Neural cell (in vitro differentiated cells): ENCODE measurements at regions not wholly inside any gene's neighbourhood (a gene's known extent, or its start where the extent isn't known, plus 50 kb on each side); places are given as distances from the start of the nearest gene placed in this dataset.

Experiments
- H2AFZ ChIP-seq: fragments of 200-600, 300-800 bp; sonication (generic), shearing (Covaris generic); 2 replicates; pipeline ENCODE4 v1.6.0; 2014; ENCODE audit warnings: low read depth, mild to moderate bottlenecking, antibody characterized with exemption, low read length, moderate library complexity
- H3F3A ChIP-seq: fragments of 200-600 bp; shearing (Covaris generic); 2 replicates; pipeline ENCODE4 v1.6.1; 2016; ENCODE audit warnings: mild to moderate bottlenecking, moderate library complexity, mixed read lengths, antibody characterized with exemption, low read length; ENCODE audit not compliant: insufficient read depth, poor library complexity, severe bottlenecking
- H3K27ac ChIP-seq: fragments of 200-600, 300-800 bp; sonication (generic), shearing (Covaris generic); 2 replicates; pipeline ENCODE4 v1.5.1; 2014; ENCODE audit warnings: mild to moderate bottlenecking, low read length, moderate library complexity
- H3K27me3 ChIP-seq: fragments of 300-800, 200-600 bp; sonication (generic), shearing (Covaris generic); 2 replicates; pipeline ENCODE4 v1.6.0; 2014; ENCODE audit warnings: mild to moderate bottlenecking, low read depth, low read length, moderate library complexity; ENCODE audit not compliant: insufficient read depth
- H3K36me3 ChIP-seq: fragments of 300-800, 200-600 bp; sonication (generic), shearing (Covaris generic); 2 replicates; pipeline ENCODE4 v1.5.1; 2014; ENCODE audit warnings: mild to moderate bottlenecking, antibody characterized with exemption, low read length, moderate library complexity; ENCODE audit not compliant: insufficient read depth
- H3K4me2 ChIP-seq: fragments of 300-800, 200-600 bp; sonication (generic), shearing (Covaris generic); 2 replicates; pipeline ENCODE4 v1.6.0; 2014; ENCODE audit warnings: mild to moderate bottlenecking, low read length
- H3K4me3 ChIP-seq: fragments of 300-800, 200-600 bp; sonication (generic), shearing (Covaris generic); 2 replicates; pipeline ENCODE4 v1.5.1; 2014; ENCODE audit warnings: mild to moderate bottlenecking, low read length, moderate library complexity
- H3K79me2 ChIP-seq: fragments of 200-600 bp; shearing (Covaris generic); replicated peaks from 2 replicates; pipeline ENCODE4 v1.6.0; 2014; ENCODE audit warnings: mild to moderate bottlenecking, low read length, moderate library complexity; ENCODE audit not compliant: insufficient read depth
- H3K9ac ChIP-seq: fragments of 300-800, 200-600 bp; sonication (generic), shearing (Covaris generic); 2 replicates; pipeline ENCODE4 v1.6.1; 2016; ENCODE audit warnings: mild to moderate bottlenecking, low read length, mixed read lengths
- H3K9me2 ChIP-seq: fragments of 200-600 bp; shearing (Covaris generic); 2 replicates; pipeline ENCODE4 v1.6.1; 2016; ENCODE audit warnings: mild to moderate bottlenecking, low read length, mixed read lengths; ENCODE audit not compliant: insufficient read depth
- H3K9me3 ChIP-seq: fragments of 200-600, 300-800 bp; sonication (generic), shearing (Covaris generic); 2 replicates; pipeline ENCODE4 v1.6.1; 2016; ENCODE audit warnings: mild to moderate bottlenecking, mixed run types, low read length, moderate library complexity, mixed read lengths
- H4K20me1 ChIP-seq: fragments of 200-600 bp; shearing (Covaris generic); 2 replicates; pipeline ENCODE4 v1.6.1; 2016; ENCODE audit warnings: mild to moderate bottlenecking, mixed run types; ENCODE audit not compliant: insufficient read depth
- EP300 ChIP-seq: fragments of 450-650 bp; conservative IDR thresholded peaks from 2 replicates; pipeline ENCODE4 v1.6.1; 2014; ENCODE audit warnings: antibody characterized with exemption, mild to moderate bottlenecking, moderate library complexity; ENCODE audit not compliant: poor library complexity, severe bottlenecking
- EZH2 ChIP-seq: fragments of 200-600, 300-800 bp; shearing (Covaris generic), sonication (generic); IDR thresholded peaks from 2 replicates; pipeline ENCODE4 v1.6.1; 2014; ENCODE audit warnings: antibody characterized with exemption, low read length, borderline replicate concordance, mild to moderate bottlenecking; ENCODE audit not compliant: insufficient read depth, poor library complexity, severe bottlenecking
- MXI1 ChIP-seq: fragments of 450-650 bp; conservative IDR thresholded peaks from 2 replicates; pipeline ENCODE4 v1.6.1; 2014; ENCODE audit warnings: antibody characterized with exemption, mild to moderate bottlenecking; ENCODE audit not compliant: poor library complexity, severe bottlenecking
- RAD21 ChIP-seq: fragments of 450-650 bp; conservative IDR thresholded peaks from 2 replicates; pipeline ENCODE4 v1.6.1; 2014; ENCODE audit warnings: antibody characterized with exemption, mild to moderate bottlenecking, moderate library complexity
- REST ChIP-seq: IDR thresholded peaks from 2 replicates; pipeline ENCODE4 v1.6.1; 2012; ENCODE audit warnings: borderline replicate concordance
- SMC3 ChIP-seq: fragments of 450-650 bp; conservative IDR thresholded peaks from 2 replicates; pipeline ENCODE4 v1.6.1; 2014; ENCODE audit warnings: antibody characterized with exemption, mild to moderate bottlenecking, moderate library complexity; ENCODE audit not compliant: poor library complexity
- TAF1 ChIP-seq: IDR thresholded peaks from 2 replicates; pipeline ENCODE4 v1.6.1; 2012; ENCODE audit warnings: low read depth
- TF ChIP-seq, protein P1 (sequence below): fragments of 450-650 bp; IDR thresholded peaks from 2 replicates; pipeline ENCODE4 v1.5.1; 2014; ENCODE audit warnings: antibody characterized with exemption, mild to moderate bottlenecking, moderate library complexity; ENCODE audit not compliant: poor library complexity, severe bottlenecking

DNA sequence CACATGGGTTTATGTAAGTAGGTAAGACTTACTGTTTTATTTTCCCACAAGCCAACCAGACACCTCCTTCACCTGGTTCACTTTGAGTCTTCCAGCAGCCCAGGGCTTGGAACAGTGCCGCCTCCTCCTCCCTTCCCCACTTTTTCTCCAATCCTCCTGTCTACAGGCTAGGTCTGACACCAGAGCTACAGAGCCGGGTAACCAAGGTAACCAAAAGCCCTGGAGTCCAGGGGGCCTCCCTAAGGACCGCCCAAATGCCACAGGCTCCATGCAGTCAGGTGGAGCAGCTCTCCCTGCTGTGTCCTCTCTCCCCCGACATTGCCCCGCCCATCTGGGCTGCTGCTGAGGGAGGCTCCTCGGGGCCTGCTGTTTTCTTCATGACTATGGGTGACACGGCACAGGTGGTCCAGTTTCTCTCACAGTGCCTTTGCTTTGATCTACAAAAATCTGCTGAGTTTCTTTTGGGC, 138.0 kb upstream of the EFNA5 start:
- H3K27ac ChIP-seq, result no peak overlapping the region
- H3K79me2 ChIP-seq, result no peaks in the 10 kb centered on the region
- TF ChIP-seq MXI1 (no peak), SMC3 (no peak)
- no peaks in the 10 kb centered on the region for H4K20me1 ChIP-seq
- H3K9ac ChIP-seq, result no peak overlapping the region
- no peaks in the 10 kb centered on the region for H3F3A ChIP-seq
- H3K4me3 ChIP-seq, result peak overlapping the region; percentile 31
- no peaks in the 10 kb centered on the region for H3K36me3 ChIP-seq
- no peaks in the 10 kb centered on the region for H3K27me3 ChIP-seq
- no peaks in the 10 kb centered on the region for H3K9me2 ChIP-seq
- no peaks in the 10 kb centered on the region for H3K9me3 ChIP-seq
- peak overlapping the region; percentile 41 for H3K4me2 ChIP-seq
- no peak overlapping the region for H2AFZ ChIP-seq

GRCh38 chr5:107807431-107807830, 136.7 kb upstream of the EFNA5 start:
- Histone ChIP-seq H3F3A (no peaks in the 10 kb centered on the region), H2AFZ (no peak overlapping the region), H3K36me3 (no peaks in the 10 kb centered on the region), H3K27ac (no peak overlapping the region), H3K9me3 (no peaks in the 10 kb centered on the region), H3K9ac (no peak overlapping the region), H4K20me1 (no peaks in the 10 kb centered on the region), H3K4me3 (no peak overlapping the region), H3K79me2 (no peaks in the 10 kb centered on the region), H3K27me3 (no peaks in the 10 kb centered on the region), H3K9me2 (no peaks in the 10 kb centered on the region), H3K4me2 (no peak overlapping the region)
- TF ChIP-seq MXI1 (no peak), SMC3 (no peak), EZH2 (no peak)
- TF ChIP-seq, protein P1, sequence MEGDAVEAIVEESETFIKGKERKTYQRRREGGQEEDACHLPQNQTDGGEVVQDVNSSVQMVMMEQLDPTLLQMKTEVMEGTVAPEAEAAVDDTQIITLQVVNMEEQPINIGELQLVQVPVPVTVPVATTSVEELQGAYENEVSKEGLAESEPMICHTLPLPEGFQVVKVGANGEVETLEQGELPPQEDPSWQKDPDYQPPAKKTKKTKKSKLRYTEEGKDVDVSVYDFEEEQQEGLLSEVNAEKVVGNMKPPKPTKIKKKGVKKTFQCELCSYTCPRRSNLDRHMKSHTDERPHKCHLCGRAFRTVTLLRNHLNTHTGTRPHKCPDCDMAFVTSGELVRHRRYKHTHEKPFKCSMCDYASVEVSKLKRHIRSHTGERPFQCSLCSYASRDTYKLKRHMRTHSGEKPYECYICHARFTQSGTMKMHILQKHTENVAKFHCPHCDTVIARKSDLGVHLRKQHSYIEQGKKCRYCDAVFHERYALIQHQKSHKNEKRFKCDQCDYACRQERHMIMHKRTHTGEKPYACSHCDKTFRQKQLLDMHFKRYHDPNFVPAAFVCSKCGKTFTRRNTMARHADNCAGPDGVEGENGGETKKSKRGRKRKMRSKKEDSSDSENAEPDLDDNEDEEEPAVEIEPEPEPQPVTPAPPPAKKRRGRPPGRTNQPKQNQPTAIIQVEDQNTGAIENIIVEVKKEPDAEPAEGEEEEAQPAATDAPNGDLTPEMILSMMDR, result no peak

DNA sequence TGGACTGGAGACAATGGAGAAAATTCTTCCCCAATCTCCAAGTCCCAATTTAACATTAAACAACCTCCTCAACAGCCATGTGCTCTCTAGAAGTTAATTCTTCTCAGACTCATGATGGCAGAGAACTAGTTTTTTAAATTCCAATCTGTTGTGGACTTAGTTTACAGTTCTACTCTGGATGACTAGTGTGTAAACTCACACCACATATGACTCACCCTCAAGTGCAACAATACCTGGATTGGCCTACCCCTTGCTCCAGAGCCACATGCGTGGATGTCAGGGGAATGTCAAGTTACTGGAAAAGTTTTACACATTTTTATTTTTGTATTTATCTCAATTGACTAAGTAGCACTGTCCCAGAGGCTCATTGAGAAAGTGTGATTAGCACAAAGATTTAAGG, 136.0 kb upstream of the EFNA5 start:
- Histone ChIP-seq H3K27me3 (no peaks in the 10 kb centered on the region), H4K20me1 (no peaks in the 10 kb centered on the region), H3K4me2 (no peak overlapping the region), H3F3A (no peaks in the 10 kb centered on the region), H3K9me3 (no peaks in the 10 kb centered on the region), H3K79me2 (no peaks in the 10 kb centered on the region), H3K4me3 (peak overlapping the region; percentile 25), H3K36me3 (no peaks in the 10 kb centered on the region), H3K27ac (no peak overlapping the region), H3K9ac (no peak overlapping the region), H2AFZ (no peak overlapping the region), H3K9me2 (no peaks in the 10 kb centered on the region)
- TF ChIP-seq EP300, result no peak
- TF ChIP-seq MXI1, result no peak
- TF ChIP-seq REST, result no peak
- TF ChIP-seq, protein P1, result no peak
- TF ChIP-seq TAF1, result no peak
- no peak for TF ChIP-seq EZH2
- TF ChIP-seq RAD21, result no peak
- no peak for TF ChIP-seq SMC3
